Tibial nerve (tissue), 4 donors: ENCODE measurements at regions not wholly inside any gene's neighbourhood (a gene's known extent, or its start where the extent isn't known, plus 50 kb on each side); places are given as distances from the start of the nearest gene placed in this dataset.

Experiments used
- DNase-seq, 2 donors: peaks; one replicate each; pipeline ENCODE4 v3.0.0-alpha.2; 2019; ENCODE audit warnings: low spot score in 2 of 2
- H3K27ac ChIP-seq, 4 donors: fragments of 200-600 bp; sonication (generic) in 3 of 4; one replicate each; pipeline ENCODE4 v1.5.1; 2017 to 2019; ENCODE audit warnings: mild to moderate bottlenecking in 1 of 4
- H3K27me3 ChIP-seq, 2 donors: fragments of 200-600 bp; sonication (generic) in 1 of 2; one replicate each; pipeline versions ENCODE4 v1.5.1 to v1.6.0; 2017 to 2019
- H3K36me3 ChIP-seq, 3 donors: fragments of 200-600 bp; sonication (generic); one replicate each; pipeline ENCODE4 v1.5.1; 2018 to 2019
- H3K4me1 ChIP-seq, 4 donors: fragments of 200-600 bp; sonication (generic) in 3 of 4; one replicate each; pipeline ENCODE4 v1.5.1; 2017 to 2019
- H3K4me3 ChIP-seq, 4 donors: fragments of 200-600 bp; sonication (generic) in 3 of 4; one replicate each; pipeline ENCODE4 v1.5.1; 2017 to 2019; ENCODE audit warnings: mild to moderate bottlenecking in 1 of 4, moderate library complexity in 1 of 4
- H3K9me3 ChIP-seq, 4 donors: fragments of 200-600 bp; sonication (generic) in 3 of 4; one replicate each; pipeline ENCODE4 v1.5.1; 2017 to 2019
- CTCF ChIP-seq, 5 experiments: fragments of 200-600 bp in 3 of 5; fragments of 450-650 bp in 2 of 5; sonication (generic) in 3 of 5; IDR thresholded peaks; one replicate each; pipeline ENCODE4 v1.5.1; 2016 to 2019; ENCODE audit warnings: antibody characterized with exemption in 5 of 5, mild to moderate bottlenecking in 3 of 5, moderate library complexity in 2 of 5
- EP300 ChIP-seq, 2 donors: sonication (generic); formaldehyde crosslinking; IDR thresholded peaks; one replicate each; pipeline ENCODE4 v1.6.1; 2017; ENCODE audit warnings: antibody characterized with exemption in 2 of 2, mild to moderate bottlenecking in 1 of 2
- POLR2A ChIP-seq, 2 donors: fragments of 450-650 bp; IDR thresholded peaks; one replicate each; pipeline ENCODE4 v1.6.1; 2017; ENCODE audit warnings: antibody characterized with exemption in 2 of 2, mild to moderate bottlenecking in 2 of 2, moderate library complexity in 2 of 2
- WGBS, 2 donors: methylation state at CpG; one replicate each; pipeline ENCODE4 v1.1.5; 2018; 5-methylcytosine and 5-hydroxymethylcytosine counted together

DNA sequence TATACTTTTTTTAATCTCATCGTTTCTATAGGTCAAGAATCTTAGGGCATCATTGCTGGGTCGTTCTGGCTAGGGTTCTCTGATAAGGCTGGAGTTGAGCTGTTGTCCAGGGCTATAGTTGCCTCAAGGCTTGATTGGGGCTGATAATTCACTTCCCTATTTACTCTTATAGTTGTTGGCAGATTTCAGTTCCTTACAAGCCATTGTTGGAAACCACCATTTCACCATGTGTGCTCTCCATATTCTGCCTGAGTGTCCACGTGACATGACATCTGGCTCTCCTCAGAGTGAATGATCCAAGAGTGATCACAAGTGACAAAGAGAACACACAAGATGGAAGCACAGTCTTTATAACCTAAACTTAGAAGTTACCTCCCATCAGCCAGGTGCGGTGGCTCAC lies 852.2 kb downstream of the EFNA5 start:
- Histone ChIP-seq H3K27ac (no peak overlapping the region), H3K27me3 (no peaks in the 10 kb centered on the region), H3K4me1 (no peaks in the 10 kb centered on the region), H3K9me3 (no peaks in the 10 kb centered on the region), H3K4me3 (no peak overlapping the region), H3K36me3 (no peaks in the 10 kb centered on the region)
- no peak for DNase-seq
- TF ChIP-seq CTCF (IDR thresholded peaks at IDR 0.05) (no peak), EP300 (IDR thresholded peaks at IDR 0.05) (no peak), POLR2A (IDR thresholded peaks at IDR 0.05) (no peak)
- WGBS, 2 donors, result 85 to 86% methylated on average over 4 of the region's 4 CpGs

- Histone ChIP-seq H3K4me1 (no peaks in the 10 kb centered on the region), H3K4me3 (no peak overlapping the region), H3K27me3 (no peaks in the 10 kb centered on the region), H3K9me3 (no peaks in the 10 kb centered on the region), H3K36me3 (no peaks in the 10 kb centered on the region), H3K27ac (no peak overlapping the region)
- WGBS, 2 donors, result 68 to 91% methylated on average over 2 of the region's 2 CpGs
- TF ChIP-seq POLR2A (IDR thresholded peaks at IDR 0.05), result no peak
- TF ChIP-seq EP300 (IDR thresholded peaks at IDR 0.05), result no peak
- TF ChIP-seq CTCF (IDR thresholded peaks at IDR 0.05), result no peak
- DNase-seq, result no peak
Observed at GRCh38 chr5:106814961-106815360, 855.8 kb downstream of the EFNA5 start.

DNA sequence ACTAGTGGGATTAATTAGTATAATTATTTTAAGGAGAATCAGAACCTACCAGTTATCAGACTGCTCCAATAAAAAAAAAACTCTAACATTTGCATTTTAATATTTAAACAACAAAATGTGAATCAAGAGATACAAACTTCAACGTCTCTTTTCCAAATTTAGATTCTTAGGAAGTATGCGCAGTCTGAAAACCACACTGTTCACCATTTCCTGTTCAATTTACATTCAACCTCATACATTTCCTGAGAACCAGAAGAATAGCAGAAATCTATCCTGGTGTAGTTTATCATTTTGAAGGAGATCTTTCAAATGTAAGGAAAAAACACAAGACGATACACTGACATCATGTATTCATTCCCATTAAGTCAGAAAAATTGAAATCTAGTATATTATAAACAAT lies 869.2 kb downstream of the EFNA5 start:
- no peaks in the 10 kb centered on the region for H3K4me1 ChIP-seq
- H3K27me3 ChIP-seq, result no peaks in the 10 kb centered on the region
- no peak overlapping the region for H3K4me3 ChIP-seq
- TF ChIP-seq EP300 (IDR thresholded peaks at IDR 0.05) (no peak), POLR2A (IDR thresholded peaks at IDR 0.05) (no peak), CTCF (IDR thresholded peaks at IDR 0.05) (no peak)
- H3K9me3 ChIP-seq, result no peaks in the 10 kb centered on the region
- no peak overlapping the region for H3K27ac ChIP-seq
- 56 to 64% methylated on average over 3 of the region's 3 CpGs for WGBS, 2 donors
- H3K36me3 ChIP-seq, result no peaks in the 10 kb centered on the region
- no peak for DNase-seq

DNA sequence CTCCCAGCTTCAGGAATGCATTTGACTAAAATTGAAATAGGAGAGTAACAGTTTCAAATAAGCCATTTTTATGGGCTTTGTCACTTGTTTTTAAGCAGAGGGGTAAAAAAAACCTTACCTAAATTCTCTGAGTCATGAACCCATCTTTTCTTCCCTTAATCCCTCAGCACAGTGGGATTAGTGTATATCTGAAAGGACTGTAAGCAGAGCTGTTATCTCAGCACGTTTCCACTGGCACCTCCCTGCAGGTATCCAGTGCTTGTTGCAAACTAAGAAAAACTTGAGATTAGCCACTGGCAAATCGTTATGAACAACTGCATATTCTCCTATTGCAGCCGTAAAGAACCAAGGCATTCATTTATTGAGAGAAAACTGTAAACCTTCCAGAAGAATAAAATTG lies 872.7 kb downstream of the EFNA5 start:
- TF ChIP-seq POLR2A (IDR thresholded peaks at IDR 0.05), result no peak
- TF ChIP-seq CTCF (IDR thresholded peaks at IDR 0.05), result no peak
- no peak for TF ChIP-seq EP300 (IDR thresholded peaks at IDR 0.05)
- WGBS, 2 donors, result 59 to 66% methylated on average over 3 of the region's 3 CpGs

GRCh38 chr5:106796081-106796480 lies 874.7 kb downstream of the EFNA5 start:
- WGBS, 2 donors, result 75 to 84% methylated on average over 3 of the region's 3 CpGs
- no peak for TF ChIP-seq CTCF (IDR thresholded peaks at IDR 0.05)
- TF ChIP-seq EP300 (IDR thresholded peaks at IDR 0.05), result no peak
- no peak for TF ChIP-seq POLR2A (IDR thresholded peaks at IDR 0.05)
- H3K4me1 ChIP-seq, result no peaks in the 10 kb centered on the region
- H3K27me3 ChIP-seq, result no peaks in the 10 kb centered on the region
- no peak overlapping the region for H3K27ac ChIP-seq
- no peaks in the 10 kb centered on the region for H3K36me3 ChIP-seq
- H3K9me3 ChIP-seq, result no peaks in the 10 kb centered on the region
- DNase-seq, result no peak
- no peak overlapping the region for H3K4me3 ChIP-seq

More for the DNA sequence above, 872.7 kb downstream of the EFNA5 start:
- no peak for DNase-seq
- Histone ChIP-seq H3K4me3 (no peak overlapping the region), H3K36me3 (no peaks in the 10 kb centered on the region), H3K9me3 (no peaks in the 10 kb centered on the region), H3K27ac (no peak overlapping the region), H3K27me3 (no peaks in the 10 kb centered on the region), H3K4me1 (no peaks in the 10 kb centered on the region)
